ENCODE measurements at regions not wholly inside any gene's neighbourhood (a gene's known extent, or its start where the extent isn't known, plus 50 kb on each side); places are given as distances from the start of the nearest gene placed in this dataset.

GRCh38 chr15:38085931-38086568 is 151.6 kb downstream of the TMCO5A start:
- H3K9me3 ChIP-seq (ENCODE audit: control insufficient read depth, low read length) = no peaks in the 10 kb centered on the region
- H3K36me3 ChIP-seq (ENCODE audit: control insufficient read depth, insufficient read depth, low read length) = no peaks in the 10 kb centered on the region
- no peak for DNase-seq
- no peaks in the 10 kb centered on the region for H3K27me3 ChIP-seq (replicated peaks; ENCODE audit: control insufficient read depth, insufficient read depth, low read length, poor library complexity, severe bottlenecking)
- H3K4me3 ChIP-seq (ENCODE audit: insufficient read depth, low read depth, low read length, poor library complexity, severe bottlenecking) = no peak overlapping the region
- H3K27ac ChIP-seq (ENCODE audit: insufficient read depth, low read length, poor library complexity, severe bottlenecking) = no peak overlapping the region
- no peaks in the 10 kb centered on the region for H3K4me1 ChIP-seq (ENCODE audit: control insufficient read depth, insufficient read depth, low read length, poor library complexity, severe bottlenecking)

GRCh38 chr15:38086611-38087010 is 152.2 kb downstream of the TMCO5A start:
- H3K27ac ChIP-seq (ENCODE audit: insufficient read depth, low read length, poor library complexity, severe bottlenecking) = no peak overlapping the region
- no peak for DNase-seq
- no peaks in the 10 kb centered on the region for H3K36me3 ChIP-seq (ENCODE audit: control insufficient read depth, insufficient read depth, low read length)
- H3K9me3 ChIP-seq (ENCODE audit: control insufficient read depth, low read length) = no peaks in the 10 kb centered on the region
- H3K4me1 ChIP-seq (ENCODE audit: control insufficient read depth, insufficient read depth, low read length, poor library complexity, severe bottlenecking) = no peaks in the 10 kb centered on the region
- no peak overlapping the region for H3K4me3 ChIP-seq (ENCODE audit: insufficient read depth, low read depth, low read length, poor library complexity, severe bottlenecking)
- no peaks in the 10 kb centered on the region for H3K27me3 ChIP-seq (replicated peaks; ENCODE audit: control insufficient read depth, insufficient read depth, low read length, poor library complexity, severe bottlenecking)

DNA sequence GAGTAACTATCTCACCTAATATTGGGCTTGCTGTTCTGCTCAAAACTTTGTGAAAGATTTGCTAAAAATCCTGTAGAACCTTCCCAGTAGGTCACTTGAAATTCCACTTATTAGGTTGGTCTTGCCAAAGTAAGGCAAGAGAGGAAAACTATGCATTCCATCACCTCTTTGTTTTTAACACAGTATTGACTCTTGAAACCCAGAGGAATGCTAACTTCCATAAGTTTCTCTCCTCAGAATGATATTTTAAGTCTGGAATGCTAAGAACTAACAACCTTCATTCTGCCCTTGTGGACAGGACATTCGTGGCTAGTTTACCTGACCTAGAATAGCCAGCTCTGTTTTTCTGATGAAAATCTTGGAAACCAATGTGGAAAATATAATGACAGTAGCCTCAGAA is 154.5 kb downstream of the TMCO5A start:
- no peak overlapping the region for H3K4me3 ChIP-seq (ENCODE audit: insufficient read depth, low read depth, low read length, poor library complexity, severe bottlenecking)
- H3K27ac ChIP-seq (ENCODE audit: insufficient read depth, low read length, poor library complexity, severe bottlenecking) = no peak overlapping the region
- H3K36me3 ChIP-seq (ENCODE audit: control insufficient read depth, insufficient read depth, low read length) = no peaks in the 10 kb centered on the region
- H3K4me1 ChIP-seq (ENCODE audit: control insufficient read depth, insufficient read depth, low read length, poor library complexity, severe bottlenecking) = no peaks in the 10 kb centered on the region
- DNase-seq = no peak
- H3K27me3 ChIP-seq (replicated peaks; ENCODE audit: control insufficient read depth, insufficient read depth, low read length, poor library complexity, severe bottlenecking) = no peaks in the 10 kb centered on the region
- no peaks in the 10 kb centered on the region for H3K9me3 ChIP-seq (ENCODE audit: control insufficient read depth, low read length)

- Histone ChIP-seq H3K4me3 (ENCODE audit: insufficient read depth, low read depth, low read length, poor library complexity, severe bottlenecking) (no peak overlapping the region), H3K9me3 (ENCODE audit: control insufficient read depth, low read length) (no peaks in the 10 kb centered on the region), H3K4me1 (ENCODE audit: control insufficient read depth, insufficient read depth, low read length, poor library complexity, severe bottlenecking) (no peaks in the 10 kb centered on the region), H3K27ac (ENCODE audit: insufficient read depth, low read length, poor library complexity, severe bottlenecking) (no peak overlapping the region), H3K27me3 (replicated peaks; ENCODE audit: control insufficient read depth, insufficient read depth, low read length, poor library complexity, severe bottlenecking) (no peaks in the 10 kb centered on the region), H3K36me3 (ENCODE audit: control insufficient read depth, insufficient read depth, low read length) (no peaks in the 10 kb centered on the region)
- no peak for DNase-seq
These were observed 155.8 kb downstream of the TMCO5A start for GRCh38 chr15:38090223-38090622.

DNA sequence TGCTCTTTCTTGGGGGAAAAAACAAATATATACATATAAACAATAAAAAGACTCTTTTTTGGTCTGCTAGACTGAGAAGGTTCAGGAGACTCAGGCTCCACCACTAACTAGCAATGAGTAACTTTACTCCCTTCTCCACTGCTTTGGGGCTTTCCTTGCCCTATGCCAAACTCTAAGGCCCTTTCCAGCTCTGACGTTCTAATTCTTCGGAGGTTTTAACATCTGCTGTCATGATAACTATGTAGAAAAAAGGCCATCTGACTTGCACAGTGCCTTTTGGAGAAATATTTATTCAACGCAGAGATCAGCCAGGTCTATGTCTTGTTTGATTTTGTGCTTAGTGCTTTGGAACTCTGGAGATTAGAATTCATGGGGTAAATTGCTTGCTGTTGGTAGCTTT is 156.2 kb downstream of the TMCO5A start:
- Histone ChIP-seq H3K27ac (ENCODE audit: insufficient read depth, low read length, poor library complexity, severe bottlenecking) (no peak overlapping the region), H3K27me3 (replicated peaks; ENCODE audit: control insufficient read depth, insufficient read depth, low read length, poor library complexity, severe bottlenecking) (no peaks in the 10 kb centered on the region), H3K36me3 (ENCODE audit: control insufficient read depth, insufficient read depth, low read length) (no peaks in the 10 kb centered on the region), H3K4me3 (ENCODE audit: insufficient read depth, low read depth, low read length, poor library complexity, severe bottlenecking) (no peak overlapping the region), H3K4me1 (ENCODE audit: control insufficient read depth, insufficient read depth, low read length, poor library complexity, severe bottlenecking) (no peaks in the 10 kb centered on the region), H3K9me3 (ENCODE audit: control insufficient read depth, low read length) (no peaks in the 10 kb centered on the region)
- no peak for DNase-seq

DNA sequence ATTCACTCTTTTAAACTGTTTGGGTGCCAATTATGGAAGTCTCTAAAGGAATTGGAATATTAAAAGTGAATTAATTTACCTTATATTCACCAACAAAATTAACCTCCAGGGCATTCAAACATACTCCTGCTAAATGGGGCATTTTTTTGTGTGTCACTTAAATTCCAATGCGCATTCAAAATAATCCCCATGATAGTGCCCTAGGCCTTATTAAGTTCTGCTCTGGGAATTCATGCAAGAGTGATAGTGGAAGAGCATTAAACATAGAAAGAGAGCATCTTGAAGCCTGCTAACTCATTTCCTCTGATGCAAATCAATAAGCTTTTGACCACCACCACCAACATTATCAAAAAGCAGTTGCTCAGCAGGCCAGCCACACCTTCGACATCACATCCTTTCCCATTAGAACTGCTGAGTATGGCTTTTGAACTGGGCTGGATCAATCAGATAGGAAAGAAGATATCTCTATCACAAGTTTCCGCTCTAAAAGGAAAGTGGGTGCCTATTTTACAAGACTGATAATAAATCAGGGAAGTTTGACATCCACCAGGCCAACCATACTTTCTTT is 156.7 kb downstream of the TMCO5A start:
- Histone ChIP-seq H3K4me1 (ENCODE audit: control insufficient read depth, insufficient read depth, low read length, poor library complexity, severe bottlenecking) (no peaks in the 10 kb centered on the region), H3K27me3 (replicated peaks; ENCODE audit: control insufficient read depth, insufficient read depth, low read length, poor library complexity, severe bottlenecking) (no peaks in the 10 kb centered on the region), H3K36me3 (ENCODE audit: control insufficient read depth, insufficient read depth, low read length) (no peaks in the 10 kb centered on the region), H3K9me3 (ENCODE audit: control insufficient read depth, low read length) (no peaks in the 10 kb centered on the region), H3K4me3 (ENCODE audit: insufficient read depth, low read depth, low read length, poor library complexity, severe bottlenecking) (no peak overlapping the region), H3K27ac (ENCODE audit: insufficient read depth, low read length, poor library complexity, severe bottlenecking) (no peak overlapping the region)
- no peak for DNase-seq

DNA sequence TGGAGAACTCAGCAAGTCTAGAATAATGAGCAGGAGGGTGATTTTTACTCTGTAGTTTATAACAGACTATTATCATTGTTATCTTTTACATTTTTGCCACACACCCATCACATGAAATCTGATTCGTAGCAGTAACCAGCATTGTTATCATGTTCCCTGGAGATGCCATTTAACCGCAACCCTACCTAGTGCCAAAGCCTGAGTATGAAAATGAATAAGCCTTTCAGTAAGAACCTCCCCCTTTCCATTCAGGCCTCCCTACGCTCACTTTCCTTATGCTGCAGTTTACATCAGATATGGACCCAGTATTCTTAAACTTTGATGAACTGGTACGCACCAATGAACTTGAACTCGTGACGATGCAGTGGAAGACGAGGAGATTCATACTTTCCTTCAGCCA is 158.7 kb upstream of the SPRED1 start:
- Histone ChIP-seq H3K27ac (ENCODE audit: insufficient read depth, low read length, poor library complexity, severe bottlenecking) (no peak overlapping the region), H3K36me3 (ENCODE audit: control insufficient read depth, insufficient read depth, low read length) (no peaks in the 10 kb centered on the region), H3K4me3 (ENCODE audit: insufficient read depth, low read depth, low read length, poor library complexity, severe bottlenecking) (no peak overlapping the region), H3K9me3 (ENCODE audit: control insufficient read depth, low read length) (no peaks in the 10 kb centered on the region), H3K4me1 (ENCODE audit: control insufficient read depth, insufficient read depth, low read length, poor library complexity, severe bottlenecking) (no peaks in the 10 kb centered on the region), H3K27me3 (replicated peaks; ENCODE audit: control insufficient read depth, insufficient read depth, low read length, poor library complexity, severe bottlenecking) (no peaks in the 10 kb centered on the region)
- DNase-seq = no peak

DNA sequence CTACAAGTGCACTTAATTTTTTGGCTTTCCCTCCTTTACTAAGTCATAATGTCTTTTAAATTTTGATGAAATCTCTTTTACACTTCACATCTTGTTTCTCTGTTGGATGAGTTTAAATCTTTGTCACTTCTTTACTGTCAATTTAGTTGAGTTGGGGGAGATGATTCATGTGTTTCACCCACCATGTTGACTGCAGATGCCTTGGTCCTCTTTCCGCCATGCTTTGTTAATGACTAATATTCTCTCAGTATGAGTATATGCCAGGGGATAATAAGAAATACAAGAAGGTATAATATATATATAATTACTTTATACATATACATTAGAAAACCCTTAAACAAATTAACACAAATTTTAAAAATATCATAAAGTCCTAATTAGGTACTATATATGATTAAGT is 149.7 kb upstream of the SPRED1 start:
- DNase-seq = no peak
- Histone ChIP-seq H3K4me1 (ENCODE audit: control insufficient read depth, insufficient read depth, low read length, poor library complexity, severe bottlenecking) (no peaks in the 10 kb centered on the region), H3K9me3 (ENCODE audit: control insufficient read depth, low read length) (no peaks in the 10 kb centered on the region), H3K4me3 (ENCODE audit: insufficient read depth, low read depth, low read length, poor library complexity, severe bottlenecking) (no peak overlapping the region), H3K36me3 (ENCODE audit: control insufficient read depth, insufficient read depth, low read length) (no peaks in the 10 kb centered on the region), H3K27me3 (replicated peaks; ENCODE audit: control insufficient read depth, insufficient read depth, low read length, poor library complexity, severe bottlenecking) (no peaks in the 10 kb centered on the region), H3K27ac (ENCODE audit: insufficient read depth, low read length, poor library complexity, severe bottlenecking) (no peak overlapping the region)

DNA sequence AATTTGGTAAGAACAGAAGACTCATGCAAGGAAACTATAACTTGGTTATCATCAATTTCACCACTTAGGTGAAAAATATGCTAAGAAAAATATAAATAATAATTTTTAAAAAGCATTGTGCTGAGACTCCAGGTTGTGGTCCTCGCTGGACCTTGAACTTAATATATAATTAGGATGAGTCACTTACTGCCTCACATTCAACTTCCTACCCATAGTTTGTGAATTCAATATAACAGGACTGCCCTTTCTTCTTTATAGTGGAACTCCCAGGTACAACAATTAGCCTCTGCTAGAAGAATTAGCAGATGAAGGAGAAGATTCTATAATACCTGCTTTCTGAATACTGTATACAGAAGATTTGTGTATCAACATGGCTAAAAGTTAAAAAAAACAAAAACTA is 149.1 kb upstream of the SPRED1 start:
- no peak overlapping the region for H3K27ac ChIP-seq (ENCODE audit: insufficient read depth, low read length, poor library complexity, severe bottlenecking)
- H3K27me3 ChIP-seq (replicated peaks; ENCODE audit: control insufficient read depth, insufficient read depth, low read length, poor library complexity, severe bottlenecking) = no peaks in the 10 kb centered on the region
- no peak for DNase-seq
- no peaks in the 10 kb centered on the region for H3K36me3 ChIP-seq (ENCODE audit: control insufficient read depth, insufficient read depth, low read length)
- H3K4me1 ChIP-seq (ENCODE audit: control insufficient read depth, insufficient read depth, low read length, poor library complexity, severe bottlenecking) = no peaks in the 10 kb centered on the region
- no peaks in the 10 kb centered on the region for H3K9me3 ChIP-seq (ENCODE audit: control insufficient read depth, low read length)
- H3K4me3 ChIP-seq (ENCODE audit: insufficient read depth, low read depth, low read length, poor library complexity, severe bottlenecking) = no peak overlapping the region

GRCh38 chr15:38111070-38111469 is 141.6 kb upstream of the SPRED1 start:
- Histone ChIP-seq H3K36me3 (ENCODE audit: control insufficient read depth, insufficient read depth, low read length) (no peaks in the 10 kb centered on the region), H3K9me3 (ENCODE audit: control insufficient read depth, low read length) (no peaks in the 10 kb centered on the region), H3K27ac (ENCODE audit: insufficient read depth, low read length, poor library complexity, severe bottlenecking) (no peak overlapping the region), H3K27me3 (replicated peaks; ENCODE audit: control insufficient read depth, insufficient read depth, low read length, poor library complexity, severe bottlenecking) (no peaks in the 10 kb centered on the region), H3K4me3 (ENCODE audit: insufficient read depth, low read depth, low read length, poor library complexity, severe bottlenecking) (no peak overlapping the region), H3K4me1 (ENCODE audit: control insufficient read depth, insufficient read depth, low read length, poor library complexity, severe bottlenecking) (no peaks in the 10 kb centered on the region)
- DNase-seq = no peak

Measured in effector memory CD4-positive, alpha-beta T cell (primary cell).